ENCODE measurements at regions not wholly inside any gene's neighbourhood (a gene's known extent, or its start where the extent isn't known, plus 50 kb on each side); places are given as distances from the start of the nearest gene placed in this dataset.

- TF ChIP-seq, protein P1, sequence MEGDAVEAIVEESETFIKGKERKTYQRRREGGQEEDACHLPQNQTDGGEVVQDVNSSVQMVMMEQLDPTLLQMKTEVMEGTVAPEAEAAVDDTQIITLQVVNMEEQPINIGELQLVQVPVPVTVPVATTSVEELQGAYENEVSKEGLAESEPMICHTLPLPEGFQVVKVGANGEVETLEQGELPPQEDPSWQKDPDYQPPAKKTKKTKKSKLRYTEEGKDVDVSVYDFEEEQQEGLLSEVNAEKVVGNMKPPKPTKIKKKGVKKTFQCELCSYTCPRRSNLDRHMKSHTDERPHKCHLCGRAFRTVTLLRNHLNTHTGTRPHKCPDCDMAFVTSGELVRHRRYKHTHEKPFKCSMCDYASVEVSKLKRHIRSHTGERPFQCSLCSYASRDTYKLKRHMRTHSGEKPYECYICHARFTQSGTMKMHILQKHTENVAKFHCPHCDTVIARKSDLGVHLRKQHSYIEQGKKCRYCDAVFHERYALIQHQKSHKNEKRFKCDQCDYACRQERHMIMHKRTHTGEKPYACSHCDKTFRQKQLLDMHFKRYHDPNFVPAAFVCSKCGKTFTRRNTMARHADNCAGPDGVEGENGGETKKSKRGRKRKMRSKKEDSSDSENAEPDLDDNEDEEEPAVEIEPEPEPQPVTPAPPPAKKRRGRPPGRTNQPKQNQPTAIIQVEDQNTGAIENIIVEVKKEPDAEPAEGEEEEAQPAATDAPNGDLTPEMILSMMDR (IDR thresholded peaks at IDR 0.05; ENCODE audit: unreplicated experiment): no peak
- H3K9me3 Mint-ChIP-seq (ENCODE audit: unreplicated experiment): peaks cover 8% of the 10 kb centered on the region
- peaks cover 11% of the 10 kb centered on the region for H3K27me3 Mint-ChIP-seq (ENCODE audit: insufficient read depth, unreplicated experiment)
- no peak overlapping the region for H3K27ac Mint-ChIP-seq (ENCODE audit: low read depth, unreplicated experiment)
- intact Hi-C loops (cut with micrococcal nuclease): no loop called here
- H3K4me3 Mint-ChIP-seq (ENCODE audit: unreplicated experiment): no peak overlapping the region
- ChIA-PET CTCF (no interaction called here), POLR2A (no interaction called here)
- H3K4me1 Mint-ChIP-seq (ENCODE audit: insufficient read depth, unreplicated experiment): peaks cover 11% of the 10 kb centered on the region
- no peaks in the 10 kb centered on the region for H3K36me3 Mint-ChIP-seq (ENCODE audit: insufficient read depth, unreplicated experiment)
- no peak for DNase-seq (ENCODE audit: unreplicated experiment)
- BruUV-seq (replicated peaks): no TSS peak
Measured at GRCh38 chr6:126685182-126685581, 345.3 kb downstream of the CENPW start.

DNA sequence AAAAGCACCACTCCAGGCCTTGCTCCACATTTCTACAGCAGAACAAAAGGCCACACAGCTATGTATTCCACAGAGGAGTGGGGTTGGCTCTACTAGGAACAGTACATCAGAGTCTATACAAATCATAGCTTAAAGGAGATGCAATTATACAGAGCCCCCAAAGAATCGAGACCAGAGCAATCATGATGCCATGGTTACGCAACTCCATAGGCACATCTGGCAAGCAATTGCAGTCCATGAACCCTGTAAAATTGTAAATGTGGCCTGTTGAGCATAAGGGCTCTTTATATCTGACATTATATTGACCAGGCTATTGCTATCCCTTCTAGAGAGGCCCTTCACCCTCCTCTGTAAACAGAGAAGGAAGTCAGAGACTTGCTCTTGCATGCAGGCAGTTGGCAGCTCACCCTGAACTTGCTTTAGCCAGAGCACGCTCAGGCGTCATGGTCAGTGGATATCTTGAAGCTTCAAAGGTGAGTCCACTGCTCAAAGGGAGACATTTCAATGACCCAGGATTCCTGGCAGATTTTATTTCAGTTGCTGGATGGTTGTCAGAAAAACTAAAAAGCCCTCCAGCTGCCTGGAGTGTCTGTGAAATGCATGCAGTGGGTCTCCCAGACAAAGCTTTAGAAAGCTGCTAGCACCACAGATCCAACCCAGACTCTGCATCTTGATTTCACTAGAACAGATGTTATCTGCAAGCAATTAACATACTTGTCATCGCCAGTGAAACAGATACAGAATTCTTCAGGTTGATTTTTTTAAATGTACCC, 357.2 kb downstream of the CENPW start:
- no peak for DNase-seq (ENCODE audit: unreplicated experiment)
- Mint-ChIP-seq H3K27me3 (ENCODE audit: insufficient read depth, unreplicated experiment) (no peaks in the 10 kb centered on the region), H3K9me3 (ENCODE audit: unreplicated experiment) (peaks cover 3% of the 10 kb centered on the region), H3K36me3 (ENCODE audit: insufficient read depth, unreplicated experiment) (no peaks in the 10 kb centered on the region), H3K4me3 (ENCODE audit: unreplicated experiment) (no peak overlapping the region), H3K27ac (ENCODE audit: low read depth, unreplicated experiment) (no peak overlapping the region), H3K4me1 (ENCODE audit: insufficient read depth, unreplicated experiment) (peaks cover 6% of the 10 kb centered on the region)
- BruUV-seq (replicated peaks): no TSS peak
- intact Hi-C loops (cut with micrococcal nuclease): no loop called here
- TF ChIP-seq, protein P1 (IDR thresholded peaks at IDR 0.05; ENCODE audit: unreplicated experiment): no peak
- ChIA-PET POLR2A (no interaction called here), CTCF (interaction anchor here (0.6 to 0.7 kb wide), 4 partner anchors 648 to 1860 kb away, joined by 3 to 4 read pairs (median 3); no protein-coding TSS in a partner anchor)

DNA sequence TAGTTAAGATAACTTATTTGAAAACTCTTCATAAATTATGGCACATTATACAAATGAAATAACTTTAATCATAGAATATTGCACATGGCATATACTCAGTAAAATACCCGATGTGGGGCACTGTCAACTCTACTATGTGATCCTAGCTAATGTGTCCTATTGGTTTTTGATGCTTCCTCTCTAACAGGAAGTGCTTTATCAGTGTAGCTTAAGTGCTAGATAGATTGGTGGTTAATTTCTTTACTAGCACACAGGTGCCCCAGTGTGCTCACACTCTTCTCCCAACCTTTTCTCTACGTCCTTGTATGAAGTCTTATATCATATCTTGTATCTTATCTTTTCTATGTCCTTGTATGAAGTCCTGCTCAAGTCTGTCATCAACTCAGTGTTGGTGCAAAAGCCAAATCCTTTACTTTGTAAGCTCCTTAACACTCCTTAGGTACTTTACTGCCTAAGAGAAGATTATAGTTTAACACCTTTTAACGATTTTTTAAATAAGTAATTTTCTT, 358.9 kb downstream of the CENPW start:
- no TSS peak for BruUV-seq (replicated peaks)
- Mint-ChIP-seq H3K36me3 (ENCODE audit: insufficient read depth, unreplicated experiment) (no peaks in the 10 kb centered on the region), H3K27me3 (ENCODE audit: insufficient read depth, unreplicated experiment) (no peaks in the 10 kb centered on the region), H3K4me1 (ENCODE audit: insufficient read depth, unreplicated experiment) (peaks cover 6% of the 10 kb centered on the region), H3K4me3 (ENCODE audit: unreplicated experiment) (no peak overlapping the region), H3K27ac (ENCODE audit: low read depth, unreplicated experiment) (no peak overlapping the region), H3K9me3 (ENCODE audit: unreplicated experiment) (no peaks in the 10 kb centered on the region)
- POLR2A ChIA-PET: no interaction called here
- CTCF ChIA-PET: no interaction called here
- TF ChIP-seq, protein P1 (IDR thresholded peaks at IDR 0.05; ENCODE audit: unreplicated experiment): no peak
- DNase-seq (ENCODE audit: unreplicated experiment): no peak
- intact Hi-C loops (cut with micrococcal nuclease): no loop called here

- BruUV-seq (replicated peaks): no TSS peak
- no peaks in the 10 kb centered on the region for H3K27me3 Mint-ChIP-seq (ENCODE audit: insufficient read depth, unreplicated experiment)
- no peaks in the 10 kb centered on the region for H3K9me3 Mint-ChIP-seq (ENCODE audit: unreplicated experiment)
- ChIA-PET CTCF (interaction anchor here (0.5 to 0.6 kb wide), 2 partner anchors 9 to 415 kb away, joined by 3 to 5 read pairs; no protein-coding TSS in a partner anchor), POLR2A (no interaction called here)
- no peak for DNase-seq (ENCODE audit: unreplicated experiment)
- H3K27ac Mint-ChIP-seq (ENCODE audit: low read depth, unreplicated experiment): no peak overlapping the region
- intact Hi-C loops (cut with micrococcal nuclease): no loop called here
- no peaks in the 10 kb centered on the region for H3K36me3 Mint-ChIP-seq (ENCODE audit: insufficient read depth, unreplicated experiment)
- peak overlapping the region; percentile 53 for H3K4me3 Mint-ChIP-seq (ENCODE audit: unreplicated experiment)
- TF ChIP-seq, protein P1 (IDR thresholded peaks at IDR 0.05; ENCODE audit: unreplicated experiment): no peak
- H3K4me1 Mint-ChIP-seq (ENCODE audit: insufficient read depth, unreplicated experiment): peaks cover 6% of the 10 kb centered on the region
Measured at GRCh38 chr6:126701676-126702560, 362.0 kb downstream of the CENPW start.

Data from MCF 10A (cell line).